Neural crest cell (in vitro differentiated cells): ENCODE measurements at regions not wholly inside any gene's neighbourhood (a gene's known extent, or its start where the extent isn't known, plus 50 kb on each side); places are given as distances from the start of the nearest gene placed in this dataset.
"Not testable (repeated sequence)": the region's sequence is repeated elsewhere in the genome, so short reads cannot be mapped to it uniquely, and the experiment has no call there.

ENCODE experiments used
- DNase-seq: peaks from one replicate; pipeline ENCODE4 v3.0.0; 2021; ENCODE audit warnings: low read depth, mixed read lengths, low spot score
- H3K27ac Mint-ChIP-seq: one replicate; pipeline ENCODE4 v1.8.0; 2021; ENCODE audit warnings: mild to moderate bottlenecking, mixed read lengths; ENCODE audit not compliant: unreplicated experiment
- H3K27me3 Mint-ChIP-seq: 2 replicates; pipeline ENCODE4 v1.8.0; 2021; ENCODE audit warnings: low read depth, mild to moderate bottlenecking, mixed read lengths
- H3K36me3 Mint-ChIP-seq: 2 replicates; pipeline ENCODE4 v1.8.0; 2021; ENCODE audit warnings: low read depth, mild to moderate bottlenecking, mixed read lengths
- H3K4me1 Mint-ChIP-seq: 2 replicates; pipeline ENCODE4 v1.8.0; 2021; ENCODE audit warnings: mixed read lengths
- H3K4me3 Mint-ChIP-seq: one replicate; pipeline ENCODE4 v1.8.0; 2021; ENCODE audit warnings: mild to moderate bottlenecking, mixed read lengths
- H3K9me3 Mint-ChIP-seq: 2 replicates; pipeline ENCODE4 v1.8.0; 2021; ENCODE audit warnings: mixed read lengths
- TF ChIP-seq, protein P1 (sequence below): fragments of 200-600 bp; sonication (generic); conservative IDR thresholded peaks from 2 replicates; pipeline ENCODE4 v1.5.0; 2021; ENCODE audit warnings: antibody characterized with exemption, mild to moderate bottlenecking

DNA sequence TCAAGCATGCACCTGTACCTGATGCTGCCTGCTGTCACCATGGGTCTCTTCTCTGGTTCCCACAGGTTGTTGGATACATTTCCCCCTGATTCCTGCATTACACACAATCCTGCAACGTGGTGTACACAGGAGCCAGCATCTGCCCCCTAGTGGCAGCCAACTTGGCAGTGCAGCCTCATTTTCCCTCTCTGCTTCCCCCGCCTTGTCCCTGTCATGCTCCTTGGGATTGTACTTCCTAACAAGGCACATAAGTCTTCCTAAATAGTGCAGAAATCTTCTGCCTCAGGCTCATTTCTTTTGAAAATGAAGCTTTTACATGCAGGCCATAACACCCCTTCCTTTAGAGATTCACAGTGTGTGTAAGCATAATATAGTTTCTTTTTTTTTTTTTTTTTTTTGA lies 387.5 kb downstream of the CCSER2 start:
- no peak overlapping the region for H3K4me3 Mint-ChIP-seq
- TF ChIP-seq, protein P1, sequence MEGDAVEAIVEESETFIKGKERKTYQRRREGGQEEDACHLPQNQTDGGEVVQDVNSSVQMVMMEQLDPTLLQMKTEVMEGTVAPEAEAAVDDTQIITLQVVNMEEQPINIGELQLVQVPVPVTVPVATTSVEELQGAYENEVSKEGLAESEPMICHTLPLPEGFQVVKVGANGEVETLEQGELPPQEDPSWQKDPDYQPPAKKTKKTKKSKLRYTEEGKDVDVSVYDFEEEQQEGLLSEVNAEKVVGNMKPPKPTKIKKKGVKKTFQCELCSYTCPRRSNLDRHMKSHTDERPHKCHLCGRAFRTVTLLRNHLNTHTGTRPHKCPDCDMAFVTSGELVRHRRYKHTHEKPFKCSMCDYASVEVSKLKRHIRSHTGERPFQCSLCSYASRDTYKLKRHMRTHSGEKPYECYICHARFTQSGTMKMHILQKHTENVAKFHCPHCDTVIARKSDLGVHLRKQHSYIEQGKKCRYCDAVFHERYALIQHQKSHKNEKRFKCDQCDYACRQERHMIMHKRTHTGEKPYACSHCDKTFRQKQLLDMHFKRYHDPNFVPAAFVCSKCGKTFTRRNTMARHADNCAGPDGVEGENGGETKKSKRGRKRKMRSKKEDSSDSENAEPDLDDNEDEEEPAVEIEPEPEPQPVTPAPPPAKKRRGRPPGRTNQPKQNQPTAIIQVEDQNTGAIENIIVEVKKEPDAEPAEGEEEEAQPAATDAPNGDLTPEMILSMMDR, result peak; percentile 67
- no peaks in the 10 kb centered on the region for H3K36me3 Mint-ChIP-seq
- peaks cover 4% of the 10 kb centered on the region for H3K9me3 Mint-ChIP-seq
- H3K27ac Mint-ChIP-seq, result no peak overlapping the region
- no peaks in the 10 kb centered on the region for H3K4me1 Mint-ChIP-seq
- DNase-seq, result peak; percentile 39
- peaks cover 11% of the 10 kb centered on the region for H3K27me3 Mint-ChIP-seq

GRCh38 chr10:84718877-84719616 lies 390.7 kb downstream of the CCSER2 start:
- H3K9me3 Mint-ChIP-seq, result peaks cover 4% of the 10 kb centered on the region
- H3K27ac Mint-ChIP-seq, result no peak overlapping the region
- TF ChIP-seq, protein P1, result no peak
- no peak overlapping the region for H3K4me3 Mint-ChIP-seq
- no peaks in the 10 kb centered on the region for H3K4me1 Mint-ChIP-seq
- no peaks in the 10 kb centered on the region for H3K36me3 Mint-ChIP-seq
- DNase-seq, result no peak
- peaks cover 2% of the 10 kb centered on the region for H3K27me3 Mint-ChIP-seq

DNA sequence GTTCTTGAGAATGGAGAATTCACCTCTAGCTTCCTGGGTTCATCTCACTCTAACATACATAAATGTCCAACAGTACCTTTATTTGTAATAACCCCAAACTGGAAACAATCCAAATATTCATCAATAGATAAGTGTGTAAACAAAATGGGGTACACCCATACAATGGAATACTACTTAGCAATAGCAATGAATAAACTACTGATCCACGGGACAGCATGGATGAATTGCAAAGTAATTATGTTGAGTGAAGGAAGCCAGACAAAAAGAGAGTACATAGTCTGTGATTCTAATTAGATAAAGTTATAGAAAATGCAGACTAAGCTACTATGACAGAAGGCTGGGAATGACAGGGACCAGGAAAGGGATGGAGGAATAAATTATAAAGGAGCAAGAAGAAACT lies 391.3 kb downstream of the CCSER2 start:
- Mint-ChIP-seq H3K27me3 (peaks cover 2% of the 10 kb centered on the region), H3K4me1 (no peaks in the 10 kb centered on the region), H3K27ac (no peak overlapping the region)

DNA sequence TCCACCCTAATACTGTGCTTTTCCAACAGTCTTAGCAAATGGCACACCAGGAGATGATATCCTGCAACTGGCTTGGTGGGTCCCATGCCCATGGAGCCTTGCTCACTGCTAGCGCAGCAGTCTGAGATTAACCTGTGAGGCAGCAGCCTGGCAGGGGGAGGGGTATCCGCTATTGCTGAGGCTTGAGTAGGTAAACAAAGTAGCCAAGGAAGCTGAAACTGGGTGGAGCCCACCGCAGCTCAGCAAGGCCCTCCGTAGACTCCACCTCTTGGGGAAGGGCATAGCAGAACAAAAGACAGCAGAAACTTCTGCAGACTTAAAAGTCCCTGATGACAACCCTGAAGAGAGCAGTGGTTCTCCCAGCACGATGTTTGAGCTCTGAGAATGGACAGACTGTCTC lies 399.0 kb downstream of the CCSER2 start:
- Mint-ChIP-seq H3K4me3 (no peak overlapping the region), H3K27ac (no peak overlapping the region), H3K27me3 (peaks cover 6% of the 10 kb centered on the region), H3K9me3 (peaks cover 7% of the 10 kb centered on the region), H3K4me1 (no peaks in the 10 kb centered on the region), H3K36me3 (peaks cover 5% of the 10 kb centered on the region)
- DNase-seq, result no peak
- TF ChIP-seq, protein P1, result no peak

More for the DNA sequence above, 391.3 kb downstream of the CCSER2 start:
- no peak for DNase-seq
- no peaks in the 10 kb centered on the region for H3K36me3 Mint-ChIP-seq
- TF ChIP-seq, protein P1, result no peak
- no peak overlapping the region for H3K4me3 Mint-ChIP-seq
- H3K9me3 Mint-ChIP-seq, result peaks cover 4% of the 10 kb centered on the region

DNA sequence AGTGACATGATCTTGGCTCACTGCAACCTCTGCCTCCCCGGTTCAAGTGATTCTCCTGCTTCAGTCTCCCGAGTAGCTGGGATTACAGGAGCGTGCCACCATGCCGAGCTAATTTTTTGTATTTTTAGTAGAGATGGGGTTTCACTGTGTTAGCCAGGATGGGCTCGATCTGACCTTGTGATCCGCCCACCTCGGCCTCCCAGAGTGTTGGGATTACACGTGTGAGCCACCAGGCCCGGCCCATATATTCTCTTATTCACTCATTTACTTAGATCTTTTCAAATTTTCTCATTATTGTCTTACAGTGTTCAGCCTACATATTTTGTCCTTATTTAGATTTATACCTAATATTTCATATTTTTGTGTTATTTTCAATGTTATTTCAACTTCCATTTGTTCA lies 410.7 kb downstream of the CCSER2 start:
- H3K27ac Mint-ChIP-seq, H3K4me1 Mint-ChIP-seq, H3K4me3 Mint-ChIP-seq, H3K9me3 Mint-ChIP-seq, H3K36me3 Mint-ChIP-seq, DNase-seq, H3K27me3 Mint-ChIP-seq: not testable (repeated sequence)

- Mint-ChIP-seq H3K9me3 (peaks cover 4% of the 10 kb centered on the region), H3K4me3 (no peak overlapping the region), H3K36me3 (no peaks in the 10 kb centered on the region), H3K4me1 (no peaks in the 10 kb centered on the region), H3K27me3 (no peaks in the 10 kb centered on the region), H3K27ac (no peak overlapping the region)
- no peak for DNase-seq
- TF ChIP-seq, protein P1, result no peak
These were observed 411.3 kb downstream of the CCSER2 start for GRCh38 chr10:84739641-84740040.
